GM21447 (cell line): ENCODE measurements at regions not wholly inside any gene's neighbourhood (a gene's known extent, or its start where the extent isn't known, plus 50 kb on each side); places are given as distances from the start of the nearest gene placed in this dataset.
"Not testable (repeated sequence)": the region's sequence is repeated elsewhere in the genome, so short reads cannot be mapped to it uniquely, and the experiment has no call there.

Experiments used
- ATAC-seq: cut with Tn5 transposase; IDR thresholded peaks from one replicate; pipeline ENCODE4 v1.9.1; 2021; ENCODE audit not compliant: unreplicated experiment

DNA sequence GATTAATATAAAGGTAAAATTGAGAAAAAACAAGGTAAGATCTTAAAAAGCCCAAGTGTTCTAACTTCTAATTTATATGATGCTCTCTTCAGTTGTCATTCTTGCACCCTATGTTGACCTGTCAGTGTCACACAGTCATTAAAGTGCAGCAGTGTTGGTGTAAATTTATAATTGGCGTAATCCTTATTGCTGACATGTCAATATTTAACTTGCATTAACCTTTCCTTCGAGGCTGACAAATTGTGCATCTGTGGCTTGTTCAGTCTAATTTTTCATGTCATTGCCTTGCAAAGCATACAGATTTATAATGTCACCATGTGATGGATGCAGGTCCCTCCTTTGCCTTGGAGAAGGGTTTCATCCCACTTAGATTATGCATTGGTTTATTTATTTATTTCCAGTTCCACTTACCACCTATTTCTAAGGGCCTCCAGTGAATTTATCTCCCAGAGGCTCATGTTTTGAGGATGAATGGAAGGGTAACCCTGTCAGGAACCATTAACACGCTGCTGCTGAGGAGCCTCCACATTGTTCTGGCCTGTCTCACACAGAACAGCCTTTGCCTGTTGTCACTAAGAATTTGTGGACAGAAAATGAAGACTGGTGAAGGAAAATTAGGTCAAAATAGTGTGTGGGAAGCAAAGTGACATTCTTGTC is 1098.5 kb upstream of the LCORL start:
- no peak for ATAC-seq

DNA sequence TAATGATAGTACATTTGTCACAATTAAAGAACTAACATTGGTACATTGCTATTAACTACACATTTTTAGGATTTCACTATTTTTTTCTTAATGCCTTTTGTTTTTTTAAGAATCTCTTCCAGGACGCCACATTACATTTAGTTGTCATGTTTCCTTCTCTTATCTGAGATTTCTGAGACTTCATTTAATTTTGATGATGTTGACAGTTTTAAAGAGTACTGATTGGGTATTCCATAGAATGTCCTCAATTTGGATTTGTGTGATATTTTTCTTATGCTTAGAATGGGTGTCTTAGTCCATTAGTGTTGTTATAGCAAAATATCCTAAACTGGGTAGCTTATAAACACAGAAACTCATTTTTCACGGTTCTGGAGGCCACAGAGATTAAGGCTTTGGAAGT is 1095.5 kb upstream of the LCORL start:
- no peak for ATAC-seq

GRCh38 chr4:19104176-19104575 is 1082.6 kb upstream of the LCORL start:
- ATAC-seq = no peak

- no peak for ATAC-seq
Observed at GRCh38 chr4:19095491-19096046, 1074.0 kb upstream of the LCORL start.

DNA sequence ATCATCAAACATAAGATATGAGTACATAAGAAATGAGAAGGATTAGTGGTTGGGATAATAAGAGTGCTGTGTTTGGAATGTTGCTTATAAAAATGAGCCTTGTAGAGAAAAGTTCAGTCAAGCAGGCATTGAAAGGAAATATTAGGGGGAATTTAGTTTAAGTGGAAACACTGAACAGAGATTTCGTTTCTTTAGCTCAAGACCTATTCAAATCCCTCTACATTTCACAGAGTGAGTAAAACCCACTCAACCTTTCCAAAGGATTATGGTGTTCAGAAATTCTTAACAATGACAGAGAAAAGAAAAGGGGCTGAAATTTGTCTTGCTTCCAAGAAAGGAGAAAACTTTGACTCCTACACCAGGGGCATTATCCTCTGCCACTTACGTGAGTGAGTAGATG is 1072.4 kb upstream of the LCORL start:
- no peak for ATAC-seq

GRCh38 chr4:19092797-19093196 is 1071.2 kb upstream of the LCORL start:
- no peak for ATAC-seq

GRCh38 chr4:19074036-19074435 is 1052.5 kb upstream of the LCORL start:
- ATAC-seq = no peak

DNA sequence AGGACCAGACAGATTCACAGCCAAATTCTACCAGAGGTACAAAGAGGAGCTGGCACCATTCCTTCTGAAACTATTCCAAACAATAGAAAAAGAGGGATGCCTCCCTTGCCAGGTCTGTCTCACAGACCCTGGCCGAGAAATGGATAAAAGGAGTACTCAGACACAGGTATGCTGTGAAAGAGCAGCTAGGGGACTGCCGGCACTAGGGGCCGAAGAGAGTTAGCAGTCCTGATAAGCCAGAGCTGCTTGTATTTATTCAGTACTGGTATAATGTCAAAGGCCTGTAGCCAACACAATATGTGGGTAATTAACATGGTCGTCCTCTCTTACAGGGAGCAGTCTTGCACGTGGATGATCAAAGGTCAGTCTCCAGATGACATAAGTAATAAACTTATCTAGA is 1042.1 kb upstream of the LCORL start:
- no peak for ATAC-seq

DNA sequence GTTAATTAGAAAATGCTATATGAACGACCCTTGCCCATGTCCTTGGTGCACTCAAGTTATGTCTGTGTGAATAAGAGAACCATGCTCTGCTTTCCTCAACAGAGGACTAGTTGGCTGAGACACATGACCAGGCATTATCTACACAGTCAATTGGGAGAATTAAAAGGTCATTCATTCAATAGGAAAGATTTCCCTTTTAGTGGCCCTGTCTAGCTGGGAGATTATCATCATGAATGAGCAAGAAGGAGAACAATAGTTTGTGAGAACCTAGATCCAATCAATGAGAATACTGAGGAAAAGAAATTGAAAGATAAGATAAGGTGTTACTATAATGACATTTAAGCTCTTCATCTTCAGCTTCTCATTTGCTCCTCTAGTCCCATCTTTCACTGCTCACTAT is 1033.4 kb upstream of the LCORL start:
- ATAC-seq = no peak

DNA sequence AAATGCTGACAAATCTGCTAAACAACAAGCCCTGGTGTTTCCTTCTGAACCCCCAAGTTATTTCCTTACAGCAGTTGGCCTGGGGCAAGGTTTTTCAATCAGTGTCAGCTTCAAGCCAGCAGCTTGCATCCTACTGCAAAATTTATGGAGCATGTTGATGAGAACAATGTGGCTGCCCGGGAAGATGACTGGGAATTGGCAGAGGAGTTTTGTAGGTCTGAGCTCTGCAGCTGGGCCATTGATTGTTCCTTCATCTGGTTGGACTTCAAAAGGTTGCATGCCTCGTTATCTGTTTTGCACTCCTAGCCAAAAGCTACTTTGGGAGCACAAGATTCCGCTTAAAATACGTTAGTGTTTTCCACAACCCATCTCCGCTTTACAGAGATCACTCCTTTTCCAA is 1030.3 kb upstream of the LCORL start:
- no peak for ATAC-seq

- ATAC-seq = no peak
Observed at GRCh38 chr4:19047279-19047880, 1025.8 kb upstream of the LCORL start.

DNA sequence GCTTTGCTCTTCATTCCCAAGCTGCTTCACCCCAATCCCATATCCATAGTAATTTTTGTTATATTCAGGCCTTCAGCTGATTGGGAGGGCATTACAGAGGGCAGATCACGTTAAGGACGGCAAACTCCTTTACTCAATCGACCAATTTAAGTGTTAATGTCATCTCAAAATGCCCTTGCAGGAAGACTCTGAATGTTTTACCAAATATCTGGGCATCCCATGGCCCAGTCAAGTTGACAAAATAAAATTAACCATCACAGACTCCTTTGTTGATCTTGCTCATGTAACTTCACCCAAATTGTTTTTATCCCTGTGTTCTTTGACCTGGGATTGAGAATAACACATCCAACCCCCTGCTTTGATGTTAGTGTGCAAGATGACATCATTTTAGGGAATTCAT is 1018.3 kb upstream of the LCORL start:
- no peak for ATAC-seq

DNA sequence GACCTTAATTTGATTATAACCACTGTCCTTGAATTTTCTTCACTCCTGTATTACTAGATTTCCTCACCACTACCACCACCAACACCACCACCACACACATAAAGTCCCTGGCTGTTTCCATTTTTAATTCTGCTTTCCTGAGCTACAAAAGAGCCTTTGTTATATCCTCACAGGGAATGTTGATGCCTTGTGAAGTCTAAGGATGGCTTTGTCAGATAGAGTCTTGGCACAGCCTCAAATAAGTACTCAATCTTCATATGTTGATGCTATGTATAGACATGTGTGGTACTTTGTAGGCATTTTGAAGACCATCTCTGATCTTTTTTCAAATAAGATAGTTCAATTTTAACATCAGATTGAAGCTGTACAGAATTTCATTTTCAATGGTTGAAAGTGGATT is 1016.7 kb upstream of the LCORL start:
- no peak for ATAC-seq

DNA sequence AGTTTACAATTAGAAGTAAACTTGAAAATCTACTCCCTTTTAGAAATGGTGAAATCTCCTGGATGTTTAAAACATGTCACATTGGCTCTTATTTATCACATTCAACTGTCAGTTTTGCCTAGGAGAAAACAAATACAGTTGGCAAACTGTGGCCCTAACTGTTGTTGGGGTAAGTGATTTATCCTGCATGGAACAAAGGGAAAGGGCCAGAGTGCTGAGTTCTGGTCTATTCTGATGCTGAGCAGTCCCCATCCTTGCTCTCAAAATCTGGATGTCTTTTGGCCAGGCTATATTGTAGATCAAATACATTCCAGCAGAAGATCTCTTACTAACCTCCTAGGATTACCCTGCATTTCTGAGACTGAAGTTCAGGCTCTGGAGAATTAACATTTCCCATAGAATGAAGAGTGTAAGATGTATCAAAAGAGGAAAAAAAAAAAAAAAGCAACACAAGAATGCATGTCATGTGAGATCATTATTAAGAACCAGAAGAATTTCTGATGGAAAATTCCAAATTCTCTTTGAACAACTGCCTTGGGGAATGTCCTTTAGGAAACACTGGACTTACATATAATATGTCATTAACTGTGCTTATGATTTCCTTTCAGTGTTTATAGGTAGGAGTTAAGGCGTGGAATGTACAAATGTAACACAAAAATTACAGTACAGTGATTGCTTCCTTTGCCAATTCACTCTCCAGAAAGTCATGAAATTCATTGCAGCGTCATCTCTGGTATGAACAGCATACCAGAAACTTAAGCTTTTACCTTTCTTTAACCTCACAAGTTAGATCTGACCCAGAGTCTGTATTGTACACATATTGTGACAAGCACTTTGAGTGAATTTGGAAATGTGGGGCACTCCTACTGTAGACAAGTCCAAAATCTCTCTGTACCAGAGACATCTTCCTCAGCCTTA is 1012.5 kb upstream of the LCORL start:
- no peak for ATAC-seq

- ATAC-seq = no peak
Observed at GRCh38 chr4:19030536-19030935, 1009.0 kb upstream of the LCORL start.

- no peak for ATAC-seq
Observed at GRCh38 chr4:19030048-19030447, 1008.5 kb upstream of the LCORL start.

DNA sequence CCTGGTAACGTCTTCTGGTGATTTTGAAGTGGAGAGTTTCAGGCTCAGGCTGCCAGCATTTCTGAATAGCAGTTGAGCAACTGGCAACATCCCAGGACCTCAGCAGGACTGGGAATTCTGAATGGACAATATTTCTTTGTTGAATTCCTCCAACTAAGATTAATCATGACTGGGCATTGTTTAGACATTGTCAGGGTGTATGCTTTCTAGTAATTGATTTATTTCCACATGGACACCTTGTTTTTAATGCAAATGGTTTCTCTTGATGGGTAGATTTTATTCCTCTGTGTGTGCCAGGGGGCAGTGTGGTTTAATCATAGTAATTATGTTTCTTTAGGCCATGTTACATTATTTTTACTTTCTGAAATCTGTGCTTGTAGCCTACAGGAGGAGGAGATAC is 1004.7 kb upstream of the LCORL start:
- ATAC-seq = no peak

DNA sequence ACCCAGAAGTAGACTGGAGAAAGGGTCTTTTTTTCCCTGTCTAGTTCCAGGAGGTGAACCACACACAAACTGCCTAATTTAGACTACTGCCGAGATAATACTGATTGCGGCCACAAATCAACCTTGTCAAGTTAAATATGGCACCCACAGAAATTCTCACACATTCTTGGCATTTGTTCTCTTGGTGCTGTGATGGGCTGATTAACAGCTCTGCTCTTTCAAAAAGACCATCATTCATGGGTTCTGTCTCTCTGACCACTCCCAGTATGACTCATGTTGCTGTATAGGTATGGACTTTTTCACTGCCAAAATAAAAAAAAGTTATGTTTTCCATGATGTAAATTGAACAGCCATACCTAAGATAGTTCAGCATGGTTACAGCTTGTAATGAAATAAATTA is 1003.5 kb upstream of the LCORL start:
- no peak for ATAC-seq

DNA sequence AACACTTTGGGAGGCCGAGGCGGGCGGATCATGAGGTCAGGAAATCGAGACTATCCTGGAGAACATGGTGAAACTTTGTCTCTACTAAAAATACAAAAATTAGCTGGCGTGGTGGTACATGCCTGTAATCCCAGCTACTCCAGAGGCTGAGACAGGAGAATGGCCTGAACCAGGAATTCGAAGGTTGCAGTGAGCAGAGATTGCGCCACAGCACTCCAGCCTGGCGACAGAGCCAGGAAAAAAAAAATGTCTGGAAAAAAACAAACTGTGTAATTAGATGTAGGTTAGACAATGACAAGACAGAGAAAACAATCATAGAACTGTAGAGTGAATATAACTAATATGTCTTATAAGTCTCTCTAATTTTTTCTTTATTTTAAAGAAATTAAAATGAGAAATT is 1002.5 kb upstream of the LCORL start:
- ATAC-seq = no peak

- ATAC-seq = no peak
Observed at GRCh38 chr4:19021617-19022016, 1000.1 kb upstream of the LCORL start.

- ATAC-seq = not testable (repeated sequence)
Observed at GRCh38 chr4:19016550-19016949, 995.0 kb upstream of the LCORL start.

DNA sequence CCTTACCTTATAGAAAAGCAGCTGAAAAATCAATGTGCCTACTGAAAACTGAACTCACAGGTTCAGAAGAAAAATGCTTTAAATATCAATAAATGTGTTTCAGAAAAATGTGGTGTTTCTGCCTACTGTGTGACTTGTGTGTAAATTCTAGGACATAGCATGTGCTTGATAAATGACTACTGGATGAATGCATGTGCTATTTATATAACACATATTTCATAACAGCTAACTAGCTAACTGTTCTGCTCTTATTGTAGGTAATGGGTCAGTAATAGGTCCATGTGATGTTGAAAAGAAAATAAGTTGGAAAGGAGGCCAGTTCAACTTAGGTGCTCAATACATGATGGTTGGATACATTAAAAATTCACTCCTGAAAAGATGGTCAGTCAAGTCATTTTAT is 993.0 kb upstream of the LCORL start:
- no peak for ATAC-seq
